DMS 273 (cell line): ENCODE measurements at regions not wholly inside any gene's neighbourhood (a gene's known extent, or its start where the extent isn't known, plus 50 kb on each side); places are given as distances from the start of the nearest gene placed in this dataset.
A peak's percentile ranks its signal among the peaks of the same experiment; 100 is the strongest.

ENCODE experiments used
- DNase-seq: peaks from one replicate; lab custom pipeline; 2025; ENCODE audit not compliant: unreplicated experiment; lab: John Stamatoyannopoulos, UW

- DNase-seq = no peak
Observed at GRCh38 chr12:98453492-98453891, 61.9 kb upstream of the TMPO start.

GRCh38 chr12:98456041-98456440, 59.3 kb upstream of the TMPO start:
- DNase-seq = peak; percentile 18

GRCh38 chr12:98456576-98457573, 58.5 kb upstream of the TMPO start:
- peak; percentile 75 for DNase-seq

GRCh38 chr12:98464190-98464589, 51.2 kb upstream of the TMPO start:
- DNase-seq = no peak

GRCh38 chr12:98465505-98465904, 49.9 kb upstream of the TMPO start:
- DNase-seq = no peak
